ENCODE measurements at regions not wholly inside any gene's neighbourhood (a gene's known extent, or its start where the extent isn't known, plus 50 kb on each side); places are given as distances from the start of the nearest gene placed in this dataset.

DNA sequence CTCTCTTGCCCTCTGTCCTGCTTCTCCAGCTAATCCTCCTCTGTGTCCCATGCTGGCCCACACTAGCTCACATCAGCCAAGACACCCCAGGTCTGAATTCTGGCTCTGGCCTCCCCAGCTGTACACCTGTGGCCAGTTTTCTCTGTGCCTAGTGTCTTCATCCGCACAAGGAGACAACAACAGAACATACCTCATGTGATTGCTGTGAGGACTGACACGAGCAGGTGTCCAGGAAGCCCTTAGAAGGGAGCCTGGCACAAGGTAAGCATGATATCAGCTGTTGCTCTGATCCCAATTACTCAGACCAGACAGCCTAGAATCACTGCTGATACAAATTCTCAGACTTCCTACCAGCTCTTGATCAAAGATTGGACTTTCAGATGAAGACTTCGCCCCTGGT lies 71.2 kb upstream of the GJB5 start:
- no peak for TF ChIP-seq FOXK2 (IDR thresholded peaks at IDR 0.05)
- TF ChIP-seq SP1 (IDR thresholded peaks at IDR 0.05) = no peak
- TF ChIP-seq HDGF (IDR thresholded peaks at IDR 0.05; ENCODE audit: borderline replicate concordance) = no peak
- TF ChIP-seq FOXM1 (IDR thresholded peaks at IDR 0.05; ENCODE audit: borderline replicate concordance) = no peak
